H1 (cell line): ENCODE measurements at regions not wholly inside any gene's neighbourhood (a gene's known extent, or its start where the extent isn't known, plus 50 kb on each side); places are given as distances from the start of the nearest gene placed in this dataset.

Experiments
- CEBPB ChIP-seq: IDR thresholded peaks from 2 replicates; pipeline ENCODE4 v1.6.1; 2012; ENCODE audit warnings: low read depth, low read length
- CHD7 ChIP-seq: fragments of 300-600 bp; sonication (generic); IDR thresholded peaks from 2 replicates; pipeline ENCODE4 v1.7.1; 2012; ENCODE audit warnings: low read length, moderate library complexity, mild to moderate bottlenecking, inconsistent platforms; ENCODE audit not compliant: insufficient replicate concordance
- CREB1 ChIP-seq: IDR thresholded peaks from 2 replicates; pipeline ENCODE4 v1.6.1; 2012; ENCODE audit warnings: inconsistent platforms
- E2F6 ChIP-seq: IDR thresholded peaks from 2 replicates; pipeline ENCODE4 v1.6.1; 2012; ENCODE audit warnings: inconsistent platforms
- EGR1 ChIP-seq: IDR thresholded peaks from 2 replicates; pipeline ENCODE4 v1.6.1; 2011; ENCODE audit warnings: low read depth, low read length, borderline replicate concordance
- FOSL1 ChIP-seq: IDR thresholded peaks from 2 replicates; pipeline ENCODE4 v1.6.1; 2011; ENCODE audit warnings: mild to moderate bottlenecking, low read depth, low read length, moderate library complexity; ENCODE audit not compliant: insufficient read depth
- HDAC6 ChIP-seq: IDR thresholded peaks from one replicate; pipeline ENCODE4 v1.7.1; 2012; ENCODE audit warnings: low read depth, mild to moderate bottlenecking, inconsistent platforms, low read length, moderate library complexity
- KDM4A ChIP-seq: IDR thresholded peaks from one replicate; pipeline ENCODE4 v1.7.1; 2012; ENCODE audit warnings: low read depth, mild to moderate bottlenecking, moderate library complexity, low read length, inconsistent platforms; ENCODE audit not compliant: severe bottlenecking
- PHF8 ChIP-seq: fragments of 200-600 bp; sonication (generic); conservative IDR thresholded peaks from 2 replicates; pipeline ENCODE4 v1.7.1; 2012; ENCODE audit warnings: low read depth, mild to moderate bottlenecking, inconsistent platforms, low read length, moderate library complexity
- RBBP5 ChIP-seq: IDR thresholded peaks from 2 replicates; pipeline ENCODE4 v1.7.1; 2012; ENCODE audit warnings: low read depth, mild to moderate bottlenecking, inconsistent platforms, low read length, moderate library complexity, borderline replicate concordance
- RXRA ChIP-seq: IDR thresholded peaks from 2 replicates; pipeline ENCODE4 v1.6.1; 2011; ENCODE audit warnings: low read depth, mild to moderate bottlenecking, low read length, moderate library complexity; ENCODE audit not compliant: insufficient read depth
- TBP ChIP-seq: IDR thresholded peaks from 2 replicates; pipeline ENCODE4 v1.6.1; 2011; ENCODE audit warnings: low read depth, low read length, improper control_type of control experiment

- TF ChIP-seq CHD7, result no peak
- no peak for TF ChIP-seq CEBPB
- no peak for TF ChIP-seq RXRA
- TF ChIP-seq EGR1, result no peak
- TF ChIP-seq PHF8, result no peak
- no peak for TF ChIP-seq E2F6
- no peak for TF ChIP-seq HDAC6
- no peak for TF ChIP-seq KDM4A
- TF ChIP-seq RBBP5, result no peak
- no peak for TF ChIP-seq TBP
- TF ChIP-seq FOSL1, result no peak
- TF ChIP-seq CREB1, result no peak
These were observed 127.0 kb upstream of the SNX19 start (continued) for GRCh38 chr11:131043251-131043650.
